GM19463 (cell line): ENCODE measurements at regions not wholly inside any gene's neighbourhood (a gene's known extent, or its start where the extent isn't known, plus 50 kb on each side); places are given as distances from the start of the nearest gene placed in this dataset.
"Not testable (repeated sequence)": the region's sequence is repeated elsewhere in the genome, so short reads cannot be mapped to it uniquely, and the experiment has no call there.

Experiments used
- ATAC-seq: cut with Tn5 transposase; IDR thresholded peaks from one replicate; pipeline ENCODE4 v1.9.1; 2021; ENCODE audit warnings: mild to moderate bottlenecking, moderate library complexity; ENCODE audit not compliant: unreplicated experiment

- ATAC-seq: no peak
Observed at GRCh38 chr7:24127930-24128329, 156.1 kb upstream of the NPY start.

GRCh38 chr7:24129597-24129996 is 154.4 kb upstream of the NPY start:
- ATAC-seq: no peak

- ATAC-seq: no peak
Observed at GRCh38 chr7:24130631-24131030, 153.4 kb upstream of the NPY start.

GRCh38 chr7:24133691-24134090 is 150.3 kb upstream of the NPY start:
- peak; percentile 45 for ATAC-seq

- no peak for ATAC-seq
Observed at GRCh38 chr7:24134535-24134934, 149.5 kb upstream of the NPY start.

GRCh38 chr7:24135003-24135817 is 148.8 kb upstream of the NPY start:
- ATAC-seq: peak; percentile 73

- ATAC-seq: no peak
Observed at GRCh38 chr7:24137338-24137737, 146.7 kb upstream of the NPY start.

GRCh38 chr7:24138343-24138742 is 145.6 kb upstream of the NPY start:
- no peak for ATAC-seq

- ATAC-seq: no peak
Observed at GRCh38 chr7:24140001-24140400, 144.0 kb upstream of the NPY start.

GRCh38 chr7:24141874-24142509 is 142.0 kb upstream of the NPY start:
- no peak for ATAC-seq

- no peak for ATAC-seq
Observed at GRCh38 chr7:24143547-24143946, 140.4 kb upstream of the NPY start.

- no peak for ATAC-seq
Observed at GRCh38 chr7:24151944-24152343, 132.0 kb upstream of the NPY start.

- ATAC-seq: no peak
Observed at GRCh38 chr7:24152356-24152755, 131.6 kb upstream of the NPY start.

- ATAC-seq: no peak
Observed at GRCh38 chr7:24152877-24153472, 131.0 kb upstream of the NPY start.

GRCh38 chr7:24157666-24158065 is 126.3 kb upstream of the NPY start:
- ATAC-seq: no peak

GRCh38 chr7:24158975-24159374 is 125.0 kb upstream of the NPY start:
- no peak for ATAC-seq

- no peak for ATAC-seq
Observed at GRCh38 chr7:24164401-24164800, 119.6 kb upstream of the NPY start.

- ATAC-seq: no peak
Observed at GRCh38 chr7:24169077-24169624, 114.8 kb upstream of the NPY start.

- not testable (repeated sequence) for ATAC-seq
Observed at GRCh38 chr7:24171951-24172350, 112.0 kb upstream of the NPY start.

GRCh38 chr7:24172856-24173255 is 111.1 kb upstream of the NPY start:
- ATAC-seq: no peak

GRCh38 chr7:24175603-24176002 is 108.4 kb upstream of the NPY start:
- ATAC-seq: no peak
